ENCODE measurements at regions not wholly inside any gene's neighbourhood (a gene's known extent, or its start where the extent isn't known, plus 50 kb on each side); places are given as distances from the start of the nearest gene placed in this dataset.

GRCh38 chr1:87841332-87841731, 512.7 kb downstream of the LMO4 start:
- TF ChIP-seq CTCF (conservative IDR thresholded peaks at IDR 0.05; ENCODE audit: low read length) (no peak), EZH2phosphoT487 (IDR thresholded peaks at IDR 0.05; ENCODE audit: borderline replicate concordance, low read depth, low read length) (no peak)

Data from OCI-LY7 (cell line).